ENCODE measurements at regions not wholly inside any gene's neighbourhood (a gene's known extent, or its start where the extent isn't known, plus 50 kb on each side); places are given as distances from the start of the nearest gene placed in this dataset.

GRCh38 chr13:73169971-73170370, 111.2 kb downstream of the KLF5 start:
- no peak for DNase-seq (ENCODE audit: low spot score)
- no peaks in the 10 kb centered on the region for H3K9me2 ChIP-seq (replicated peaks; ENCODE audit: insufficient read depth)
- no peak overlapping the region for H3K4me2 ChIP-seq
- no peaks in the 10 kb centered on the region for H3K27me3 ChIP-seq
- TF ChIP-seq EZH2 (IDR thresholded peaks at IDR 0.05; ENCODE audit: borderline replicate concordance) (no peak), CTCF (IDR thresholded peaks at IDR 0.05; ENCODE audit: poor library complexity) (no peak), EZH2phosphoT487 (IDR thresholded peaks at IDR 0.05; ENCODE audit: low read depth, severe bottlenecking, unreplicated experiment) (no peak)
- no peaks in the 10 kb centered on the region for H4K20me1 ChIP-seq (ENCODE audit: insufficient read depth, poor library complexity, severe bottlenecking)
- peaks cover 55% of the 10 kb centered on the region for H3K4me1 ChIP-seq (ENCODE audit: insufficient read depth)
- no peaks in the 10 kb centered on the region for H3K9me3 ChIP-seq (ENCODE audit: low read depth)
- H3K27ac ChIP-seq = peak overlapping the region; percentile 91
- no peaks in the 10 kb centered on the region for H3K36me3 ChIP-seq (replicated peaks; ENCODE audit: insufficient read depth, low read depth)
- H3K4me3 ChIP-seq = no peak overlapping the region
- H2AFZ ChIP-seq = peak overlapping the region; percentile 17
- WGBS (ENCODE audit: low lambda C conversion rate, missing lambda C conversion rate) = 19% methylated on average over 2 of the region's 2 CpGs
- no peaks in the 10 kb centered on the region for H3K79me2 ChIP-seq

DNA sequence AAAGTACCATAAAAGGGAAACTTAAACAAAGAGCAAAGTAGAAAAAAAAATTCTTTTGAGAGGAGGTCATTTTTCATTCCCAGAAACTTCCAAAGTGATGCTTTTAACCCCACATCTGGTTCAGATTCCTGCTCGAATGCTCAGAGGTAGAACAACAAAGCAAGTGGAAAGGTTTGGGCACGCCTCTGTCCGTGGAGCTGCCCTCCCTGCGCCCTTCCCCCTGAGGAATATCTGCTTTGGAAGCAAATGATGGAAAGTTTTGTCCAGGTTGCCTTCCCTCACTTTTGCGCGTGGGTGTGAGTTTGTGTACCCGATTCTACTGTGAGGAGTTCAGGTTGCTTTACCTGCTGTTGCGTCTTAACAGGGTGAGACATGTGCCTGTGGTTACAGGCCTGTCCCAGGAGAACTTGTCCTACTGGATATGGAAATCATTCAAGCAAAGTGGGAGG, 110.2 kb downstream of the KLF5 start:
- H4K20me1 ChIP-seq (ENCODE audit: insufficient read depth, poor library complexity, severe bottlenecking) = no peaks in the 10 kb centered on the region
- no peak overlapping the region for H3K4me3 ChIP-seq
- TF ChIP-seq EZH2phosphoT487 (IDR thresholded peaks at IDR 0.05; ENCODE audit: low read depth, severe bottlenecking, unreplicated experiment) (no peak), CTCF (IDR thresholded peaks at IDR 0.05; ENCODE audit: poor library complexity) (no peak), EZH2 (IDR thresholded peaks at IDR 0.05; ENCODE audit: borderline replicate concordance) (no peak)
- H3K36me3 ChIP-seq (replicated peaks; ENCODE audit: insufficient read depth, low read depth) = no peaks in the 10 kb centered on the region
- DNase-seq (ENCODE audit: low spot score) = no peak
- peaks cover 53% of the 10 kb centered on the region for H3K4me1 ChIP-seq (ENCODE audit: insufficient read depth)
- H3K27ac ChIP-seq = peak overlapping the region; percentile 91
- WGBS (ENCODE audit: low lambda C conversion rate, missing lambda C conversion rate) = 66% methylated on average over 8 of the region's 8 CpGs
- no peaks in the 10 kb centered on the region for H3K9me2 ChIP-seq (replicated peaks; ENCODE audit: insufficient read depth)
- H2AFZ ChIP-seq = peak overlapping the region; percentile 17
- H3K4me2 ChIP-seq = no peak overlapping the region
- H3K9me3 ChIP-seq (ENCODE audit: low read depth) = no peaks in the 10 kb centered on the region
- H3K79me2 ChIP-seq = no peaks in the 10 kb centered on the region
- no peaks in the 10 kb centered on the region for H3K27me3 ChIP-seq

GRCh38 chr13:73168226-73168952, 109.6 kb downstream of the KLF5 start:
- peak overlapping the region; percentile 91 for H3K27ac ChIP-seq
- H3K9me3 ChIP-seq (ENCODE audit: low read depth) = no peaks in the 10 kb centered on the region
- no peaks in the 10 kb centered on the region for H3K27me3 ChIP-seq
- H2AFZ ChIP-seq = no peak overlapping the region
- no peaks in the 10 kb centered on the region for H4K20me1 ChIP-seq (ENCODE audit: insufficient read depth, poor library complexity, severe bottlenecking)
- H3K79me2 ChIP-seq = no peaks in the 10 kb centered on the region
- no peaks in the 10 kb centered on the region for H3K36me3 ChIP-seq (replicated peaks; ENCODE audit: insufficient read depth, low read depth)
- H3K4me3 ChIP-seq = no peak overlapping the region
- no peaks in the 10 kb centered on the region for H3K9me2 ChIP-seq (replicated peaks; ENCODE audit: insufficient read depth)
- no peak for DNase-seq (ENCODE audit: low spot score)
- peaks cover 49% of the 10 kb centered on the region for H3K4me1 ChIP-seq (ENCODE audit: insufficient read depth)
- TF ChIP-seq EZH2 (IDR thresholded peaks at IDR 0.05; ENCODE audit: borderline replicate concordance) (no peak), CTCF (IDR thresholded peaks at IDR 0.05; ENCODE audit: poor library complexity) (no peak), EZH2phosphoT487 (IDR thresholded peaks at IDR 0.05; ENCODE audit: low read depth, severe bottlenecking, unreplicated experiment) (no peak)
- 70% methylated on average over 1 of the region's 1 CpG for WGBS (ENCODE audit: low lambda C conversion rate, missing lambda C conversion rate)
- no peak overlapping the region for H3K4me2 ChIP-seq

All from hepatocyte (in vitro differentiated cells).